ENCODE measurements at regions not wholly inside any gene's neighbourhood (a gene's known extent, or its start where the extent isn't known, plus 50 kb on each side); places are given as distances from the start of the nearest gene placed in this dataset.
A peak's percentile ranks its signal among the peaks of the same experiment; 100 is the strongest.
"Not testable (repeated sequence)": the region's sequence is repeated elsewhere in the genome, so short reads cannot be mapped to it uniquely, and the experiment has no call there.

DNA sequence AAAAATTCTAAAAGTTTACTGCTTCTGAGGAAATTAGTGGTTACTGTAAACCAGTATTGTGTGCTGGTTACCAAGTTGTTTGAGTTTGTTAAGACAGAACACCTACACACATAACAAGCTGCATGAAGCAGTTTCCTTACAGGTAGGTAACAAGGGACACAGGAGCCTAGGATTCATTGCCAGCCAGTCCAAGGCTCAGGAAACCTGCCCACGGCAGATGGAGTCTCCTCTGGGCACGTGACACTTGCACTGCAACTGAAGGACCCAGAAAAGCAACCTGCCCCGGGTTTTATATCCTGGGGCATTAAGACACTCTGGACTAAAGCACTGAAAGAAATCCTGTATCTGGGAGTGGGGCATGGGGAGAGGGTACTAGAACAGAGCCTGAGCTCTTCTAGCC, 639.3 kb downstream of the ADCYAP1 start:
- DNase-seq (ENCODE audit: low read depth, low spot score) = no peak

DNA sequence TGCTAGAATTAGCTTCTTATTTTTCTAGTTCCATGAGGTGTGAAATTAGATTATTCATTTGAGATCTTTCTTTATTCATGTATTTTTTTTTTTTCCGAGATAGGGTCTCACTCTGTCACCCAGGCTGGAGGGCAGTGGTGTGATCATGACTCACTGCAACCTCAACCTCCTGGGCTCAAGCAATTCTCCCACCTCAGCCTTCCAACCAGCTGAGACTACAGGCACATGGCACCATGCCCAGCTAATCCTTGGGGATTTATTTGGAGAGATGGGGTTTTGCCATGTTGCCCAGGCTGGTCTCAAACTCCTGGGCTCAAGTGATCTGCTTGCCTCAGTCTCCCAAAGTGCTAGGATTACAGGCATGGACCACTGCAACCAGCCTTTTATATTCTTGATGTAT, 653.0 kb downstream of the ADCYAP1 start:
- not testable (repeated sequence) for DNase-seq (ENCODE audit: low read depth, low spot score)

DNA sequence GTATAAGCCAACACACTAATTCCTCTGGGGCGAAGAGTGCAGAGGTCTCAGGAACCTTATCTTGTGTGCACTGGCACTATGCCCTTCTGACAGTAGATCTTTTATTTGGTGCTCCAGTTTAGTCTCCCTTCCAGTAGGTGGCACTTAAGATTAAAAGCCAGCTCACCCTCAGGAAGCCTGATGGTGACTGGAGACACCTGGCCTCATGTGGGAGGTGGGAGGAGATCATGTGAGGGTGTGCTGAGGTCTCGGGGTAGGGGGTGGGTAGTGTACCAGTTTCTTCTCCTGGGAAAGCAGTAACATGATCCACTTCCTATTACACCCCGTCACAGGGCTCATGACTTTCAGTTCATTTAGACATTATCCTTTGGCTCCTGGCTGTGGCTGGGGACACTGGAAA, 654.9 kb downstream of the ADCYAP1 start:
- no peak for DNase-seq (ENCODE audit: low read depth, low spot score)

DNA sequence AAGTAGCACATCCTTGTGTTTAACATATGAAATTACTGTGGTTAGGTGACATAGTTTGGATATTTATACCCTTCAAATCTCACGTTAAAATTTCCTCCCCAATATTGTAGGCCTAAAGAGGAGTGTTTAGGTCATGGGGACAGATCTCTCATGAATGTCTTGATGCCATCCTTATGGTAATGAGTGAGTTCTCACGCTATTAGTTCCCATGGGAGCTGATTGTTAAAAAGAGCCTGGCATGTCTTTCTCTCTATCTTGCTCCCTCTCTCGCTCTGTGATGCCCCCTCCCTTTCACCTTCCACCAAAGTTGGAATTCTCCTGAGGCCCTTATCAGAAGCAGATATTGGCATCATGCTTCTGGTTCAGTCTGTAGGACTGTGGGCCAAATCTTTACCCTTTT, 660.1 kb downstream of the ADCYAP1 start:
- no peak for DNase-seq (ENCODE audit: low read depth, low spot score)

DNA sequence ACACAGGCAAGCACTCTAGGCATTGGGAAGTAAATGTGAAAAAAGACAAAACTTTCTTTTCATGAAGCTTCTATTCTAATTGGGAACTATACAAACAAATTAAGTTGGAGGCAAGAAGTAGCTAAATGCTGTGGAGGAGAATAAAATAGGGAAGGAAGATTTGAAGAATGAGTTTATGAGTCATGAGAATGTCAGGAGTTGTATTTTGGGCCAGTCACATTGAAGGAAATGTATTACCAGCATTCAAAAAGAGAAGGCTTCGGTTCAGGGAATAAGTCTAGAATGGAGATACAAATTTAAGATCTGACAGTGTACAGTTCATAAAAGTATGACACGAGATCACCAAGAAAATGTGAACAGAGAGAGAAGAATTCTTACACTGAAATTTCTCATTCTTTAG, 666.5 kb downstream of the ADCYAP1 start:
- DNase-seq (ENCODE audit: low read depth, low spot score) = no peak

DNA sequence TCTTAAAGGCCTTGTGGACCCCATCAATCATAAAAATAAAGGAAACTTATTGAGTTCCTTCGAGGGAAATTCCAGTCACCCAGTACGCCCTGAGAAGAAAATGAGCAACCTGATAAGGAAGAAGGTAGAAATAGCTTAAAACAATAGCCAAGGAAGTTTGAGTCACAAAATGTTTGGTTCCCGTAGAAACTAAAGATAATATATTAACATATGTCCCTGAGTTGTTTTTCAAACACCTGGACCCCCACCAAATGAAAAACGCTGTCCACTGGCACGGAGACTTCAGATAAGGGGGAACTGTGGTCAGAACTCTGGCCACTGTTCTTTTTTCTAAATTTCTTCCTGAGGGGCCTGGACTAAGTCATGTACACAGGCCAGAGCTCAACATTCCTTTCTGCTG, 669.1 kb downstream of the ADCYAP1 start:
- no peak for DNase-seq (ENCODE audit: low read depth, low spot score)

DNA sequence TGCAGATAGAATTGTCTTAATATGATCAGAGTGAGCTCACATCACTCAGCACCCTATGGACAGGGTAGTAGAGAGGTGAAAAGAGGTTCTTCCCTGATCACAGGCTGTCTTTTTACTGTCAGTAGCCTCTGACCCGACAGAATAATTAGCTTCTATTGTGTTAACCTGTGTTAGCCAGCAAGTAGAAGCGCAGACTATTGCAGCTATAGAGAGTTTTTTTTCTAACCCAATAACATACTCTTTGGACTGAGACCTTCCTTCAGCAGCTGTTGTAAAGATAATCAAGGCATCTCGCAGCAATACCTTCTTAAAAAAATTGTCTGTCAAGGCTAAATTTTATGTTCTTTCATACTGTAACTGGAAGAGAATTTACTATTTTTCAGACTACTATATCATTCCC, 670.4 kb downstream of the ADCYAP1 start:
- DNase-seq (ENCODE audit: low read depth, low spot score) = no peak

DNA sequence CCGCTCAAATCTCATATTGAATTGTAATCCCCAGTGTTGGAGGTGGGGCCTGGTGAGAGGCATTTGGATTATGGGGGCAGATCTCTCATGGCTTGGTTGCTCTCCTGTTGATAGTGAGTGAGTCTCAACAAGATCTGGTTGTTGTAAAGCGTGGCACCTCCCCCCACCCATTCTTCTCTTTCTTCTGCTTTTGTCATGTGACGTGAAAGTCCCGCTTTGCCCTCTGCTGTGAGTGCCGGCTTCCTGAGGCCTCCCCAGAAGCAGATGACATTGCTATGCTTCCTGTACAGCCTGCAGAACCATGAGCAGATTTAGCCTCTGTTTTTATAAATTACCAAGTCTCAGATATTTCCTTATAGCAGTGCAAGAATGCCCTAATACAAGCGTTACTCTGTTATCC, 673.8 kb downstream of the ADCYAP1 start:
- peak; percentile 11 for DNase-seq (ENCODE audit: low read depth, low spot score)

DNA sequence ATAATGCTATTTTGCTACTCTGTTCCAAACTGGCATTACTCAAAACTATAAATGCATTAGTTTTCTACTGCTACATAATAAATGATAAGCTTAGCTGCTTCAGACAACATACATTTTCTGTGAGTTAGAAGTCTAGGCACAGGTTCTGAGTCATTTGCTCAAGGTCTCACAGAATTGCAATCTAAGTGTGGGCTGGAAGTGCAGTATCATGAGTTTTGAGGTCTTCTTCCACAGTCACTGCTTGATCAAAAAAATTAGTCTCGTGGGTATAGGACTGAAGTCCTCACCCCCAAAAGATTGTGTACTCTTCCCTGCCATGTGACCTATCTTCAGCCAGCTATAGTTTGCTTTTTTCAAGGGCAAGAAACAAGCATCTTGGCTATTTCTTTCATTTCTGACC, 676.9 kb downstream of the ADCYAP1 start:
- DNase-seq (ENCODE audit: low read depth, low spot score) = no peak

DNA sequence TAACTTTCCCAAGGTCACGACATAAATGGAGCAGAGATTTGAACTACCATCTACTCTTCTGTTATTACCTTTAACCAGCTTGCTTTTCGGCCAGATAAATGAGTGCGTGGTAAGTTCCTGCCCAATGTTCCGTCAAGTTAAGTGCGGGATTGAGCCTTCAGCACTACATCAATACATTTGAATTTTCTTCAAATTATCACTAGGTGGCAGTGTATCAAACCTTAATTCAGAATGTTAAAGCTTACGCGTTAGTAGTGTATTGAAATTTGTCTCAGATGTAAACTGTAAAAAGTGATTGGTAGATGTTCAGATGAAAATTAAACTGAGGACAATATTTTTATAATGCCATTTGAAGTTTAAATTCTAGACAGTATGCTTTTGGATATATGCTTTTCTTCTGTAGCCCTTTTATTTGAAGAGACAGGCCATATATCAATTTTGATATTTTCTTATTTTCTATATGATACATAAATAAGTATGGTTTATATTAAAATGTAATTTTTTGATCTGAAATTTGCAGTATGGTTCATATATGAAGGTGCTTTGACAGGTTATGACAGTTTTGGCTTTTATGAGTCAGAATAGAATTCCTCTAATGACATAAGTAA, 681.3 kb downstream of the ADCYAP1 start:
- DNase-seq (ENCODE audit: low read depth, low spot score) = no peak

DNA sequence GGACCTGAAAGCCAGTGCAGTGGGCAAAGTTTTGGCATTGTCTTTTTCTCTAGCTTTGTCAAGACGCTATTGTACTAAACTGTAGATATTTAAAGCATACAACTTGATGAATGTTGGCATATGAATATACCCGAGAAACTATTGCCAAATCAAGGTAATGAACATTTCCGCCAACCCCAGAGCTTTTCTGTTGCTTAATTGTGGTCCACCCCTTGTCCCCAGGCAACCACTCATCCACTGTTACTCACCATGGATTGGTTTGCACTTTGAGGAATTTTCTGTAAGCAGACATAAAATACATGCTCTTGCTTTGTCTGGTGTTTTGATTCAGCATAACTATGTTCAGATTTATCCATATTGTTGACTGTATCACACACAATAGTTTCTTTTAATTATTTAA, 688.4 kb downstream of the ADCYAP1 start:
- DNase-seq (ENCODE audit: low read depth, low spot score) = no peak

DNA sequence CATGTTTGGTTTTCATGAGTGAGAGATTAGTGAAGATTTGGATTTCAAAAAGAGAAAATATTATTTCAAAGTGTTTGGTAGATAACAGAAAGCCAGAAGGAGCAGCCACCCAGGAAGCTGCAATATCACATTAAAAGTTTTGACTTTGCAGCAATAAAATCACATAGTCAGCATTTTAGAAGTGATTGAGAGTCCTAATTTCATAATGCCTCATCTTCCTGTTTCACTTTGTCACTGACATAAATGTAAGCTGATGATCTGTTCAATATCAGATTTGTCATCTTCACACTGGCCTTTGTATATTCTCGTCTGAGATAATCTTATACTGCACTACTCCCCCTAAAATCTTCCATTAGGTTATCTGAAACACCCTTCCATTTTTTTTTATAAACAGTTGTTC, 690.5 kb downstream of the ADCYAP1 start:
- no peak for DNase-seq (ENCODE audit: low read depth, low spot score)

DNA sequence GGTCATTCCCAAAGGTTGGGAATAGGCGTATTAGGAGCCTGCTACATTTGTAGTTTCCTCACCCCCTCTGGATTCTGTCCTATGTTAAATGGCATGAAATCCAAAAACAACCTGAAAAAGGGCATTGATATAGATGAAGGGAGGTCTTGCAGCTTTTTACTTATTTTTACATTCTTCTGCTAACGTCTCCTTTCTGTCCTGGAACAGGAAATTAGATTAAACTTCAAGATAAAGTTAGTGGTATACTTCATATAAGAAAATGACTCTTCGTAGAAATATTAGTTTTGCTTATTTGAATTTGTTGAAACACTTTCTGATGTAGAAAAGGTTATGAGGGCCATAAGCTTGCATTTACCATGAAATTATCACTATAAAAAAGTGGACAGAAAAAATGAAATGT, 694.5 kb downstream of the ADCYAP1 start:
- DNase-seq (ENCODE audit: low read depth, low spot score) = no peak

DNA sequence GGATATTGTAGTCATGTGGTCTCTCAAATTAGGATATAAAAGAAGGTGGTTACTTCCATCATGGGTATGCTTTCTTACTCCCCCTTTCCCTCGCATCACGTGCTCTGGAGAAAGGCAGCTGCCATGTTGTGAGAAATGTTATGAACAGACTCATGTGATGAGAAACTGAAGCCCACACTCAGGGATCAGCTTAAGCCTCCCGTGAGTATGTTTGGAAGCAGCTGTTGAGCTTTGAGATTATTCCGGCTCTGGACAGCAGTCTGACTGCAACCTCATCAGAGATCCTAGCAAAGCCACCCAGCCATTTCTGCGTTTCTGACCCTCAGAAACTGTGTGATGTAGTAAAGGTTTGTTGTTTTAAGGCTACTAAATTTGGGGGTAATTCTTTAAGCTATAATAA, 700.1 kb downstream of the ADCYAP1 start:
- DNase-seq (ENCODE audit: low read depth, low spot score) = no peak

DNA sequence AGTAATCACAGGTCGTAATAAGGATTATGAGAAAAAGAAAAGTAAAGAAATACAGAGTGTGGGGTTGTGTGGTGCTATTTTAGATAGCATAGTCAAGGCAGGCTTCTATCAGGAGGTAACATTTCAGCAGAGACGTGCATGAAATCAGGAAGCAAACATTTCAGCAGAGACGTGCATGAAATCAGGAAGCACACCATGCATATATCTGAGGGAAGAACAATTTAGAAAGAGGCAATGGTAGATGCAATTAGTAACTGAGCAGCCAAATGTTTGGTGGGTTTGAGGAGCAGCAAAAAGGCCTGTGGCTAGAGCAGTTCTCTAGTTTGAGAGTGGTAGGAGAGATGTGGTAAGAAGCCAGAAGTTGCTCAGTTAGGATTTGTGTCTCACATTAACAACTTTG, 713.7 kb downstream of the ADCYAP1 start:
- no peak for DNase-seq (ENCODE audit: low read depth, low spot score)

DNA sequence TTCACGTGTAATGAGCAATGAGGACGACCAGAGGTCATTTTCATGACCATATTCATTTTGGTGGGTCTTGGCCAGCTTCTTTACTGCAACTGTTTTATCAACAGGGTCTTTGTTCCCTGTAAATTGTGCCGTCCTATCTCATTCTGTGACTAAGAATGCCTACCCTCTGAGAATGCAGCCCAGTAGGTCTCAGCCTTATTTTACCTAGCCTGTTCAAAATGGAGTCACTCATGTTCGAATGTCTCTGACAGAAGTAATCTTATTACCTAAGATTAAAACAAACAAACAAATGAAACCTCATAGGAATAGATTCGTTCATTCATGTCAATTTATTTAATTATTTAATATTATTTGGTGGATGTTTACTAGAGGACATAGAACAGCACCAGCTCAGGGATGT, 714.8 kb downstream of the ADCYAP1 start:
- no peak for DNase-seq (ENCODE audit: low read depth, low spot score)

DNA sequence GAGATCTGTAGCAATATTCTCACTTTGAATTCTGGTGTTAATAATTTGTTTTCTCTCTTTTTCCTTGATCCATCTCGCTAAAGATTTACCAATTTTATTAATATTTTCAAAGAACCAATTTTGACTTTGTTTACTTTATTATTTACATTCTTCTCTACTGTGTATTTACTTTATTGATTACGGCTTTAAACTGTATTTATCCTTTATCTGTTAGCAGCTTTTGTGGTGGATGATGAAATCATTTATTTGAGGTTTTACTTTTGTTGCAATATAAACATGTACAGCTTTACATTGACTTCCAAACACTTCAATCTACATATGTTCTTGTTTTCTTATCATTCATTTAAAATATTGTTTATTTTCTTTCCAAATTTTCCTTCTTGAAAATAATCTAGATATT, 719.9 kb downstream of the ADCYAP1 start:
- DNase-seq (ENCODE audit: low read depth, low spot score) = no peak

DNA sequence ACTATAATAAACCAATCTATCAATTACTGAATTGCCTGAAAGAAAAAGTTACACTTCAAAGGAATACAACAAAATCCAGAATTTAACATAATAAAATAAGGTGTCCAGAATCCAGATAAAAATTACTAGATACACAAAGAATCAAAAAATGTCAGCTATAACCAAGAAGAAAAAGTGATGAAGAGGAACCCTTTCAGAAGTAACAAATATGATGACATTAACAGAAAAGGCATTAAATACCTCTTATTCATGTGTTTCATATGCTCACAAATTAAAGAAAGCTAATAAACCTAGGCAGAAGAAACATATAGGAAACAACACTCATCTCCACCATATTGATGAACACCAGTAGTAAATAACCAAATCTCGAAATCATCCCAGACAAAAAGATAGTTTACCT, 722.8 kb downstream of the ADCYAP1 start:
- no peak for DNase-seq (ENCODE audit: low read depth, low spot score)

DNA sequence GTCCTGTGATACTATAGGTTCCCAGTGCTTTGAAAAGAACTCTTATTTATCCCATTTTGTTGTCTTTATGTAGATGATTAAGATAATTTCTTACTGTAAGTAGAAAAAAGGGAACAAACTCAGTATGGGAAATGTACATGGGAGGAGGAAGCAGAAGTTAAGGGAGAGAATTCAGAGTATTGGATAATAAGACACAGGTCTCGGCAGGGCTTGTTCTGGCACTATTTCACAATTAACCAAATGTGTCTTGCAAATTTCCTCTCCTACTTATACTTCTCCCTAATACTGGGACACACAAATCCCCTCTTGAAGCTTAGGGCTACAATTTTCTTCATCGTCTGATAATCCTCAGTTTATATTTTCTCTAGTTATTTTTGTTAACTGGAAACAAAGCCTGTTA, 744.0 kb downstream of the ADCYAP1 start:
- no peak for DNase-seq (ENCODE audit: low read depth, low spot score)

DNA sequence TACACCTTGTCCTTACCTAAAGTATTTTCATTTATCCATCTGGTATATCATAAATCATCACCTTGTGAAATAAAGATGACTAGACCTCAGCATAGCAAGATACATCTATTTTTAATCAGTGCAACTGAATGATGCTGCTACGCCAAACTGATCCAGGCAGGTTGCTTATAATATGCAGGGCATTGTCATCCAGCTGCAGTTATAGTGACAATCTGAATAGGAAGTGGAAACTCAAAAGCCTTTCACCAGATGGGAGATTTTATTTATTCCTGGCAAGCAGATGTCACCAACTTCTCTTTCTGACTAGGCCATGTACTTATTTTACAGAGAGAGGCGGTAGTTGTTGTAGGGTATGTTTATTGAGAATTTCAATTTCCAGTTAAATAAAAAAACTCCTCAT, 747.3 kb downstream of the ADCYAP1 start:
- no peak for DNase-seq (ENCODE audit: low read depth, low spot score)

DNA sequence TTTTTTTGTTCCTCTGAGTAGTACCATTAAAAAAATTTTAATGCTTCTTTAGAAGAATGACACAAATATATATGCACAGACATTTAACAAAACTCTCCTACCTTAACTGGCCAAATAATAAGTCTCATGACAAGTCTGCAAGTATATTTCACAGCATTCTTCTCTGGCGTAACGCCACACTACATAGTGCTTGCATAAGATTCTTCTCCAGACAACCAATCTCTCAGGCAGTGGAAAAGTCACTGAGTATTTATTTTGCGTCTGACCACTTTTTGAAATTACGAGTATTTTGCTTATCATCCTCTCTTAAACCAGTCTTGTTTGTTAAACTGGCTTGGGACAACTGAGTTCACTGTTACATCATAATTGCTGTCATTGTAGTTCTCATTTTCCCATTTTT, 749.2 kb downstream of the ADCYAP1 start:
- no peak for DNase-seq (ENCODE audit: low read depth, low spot score)

DNA sequence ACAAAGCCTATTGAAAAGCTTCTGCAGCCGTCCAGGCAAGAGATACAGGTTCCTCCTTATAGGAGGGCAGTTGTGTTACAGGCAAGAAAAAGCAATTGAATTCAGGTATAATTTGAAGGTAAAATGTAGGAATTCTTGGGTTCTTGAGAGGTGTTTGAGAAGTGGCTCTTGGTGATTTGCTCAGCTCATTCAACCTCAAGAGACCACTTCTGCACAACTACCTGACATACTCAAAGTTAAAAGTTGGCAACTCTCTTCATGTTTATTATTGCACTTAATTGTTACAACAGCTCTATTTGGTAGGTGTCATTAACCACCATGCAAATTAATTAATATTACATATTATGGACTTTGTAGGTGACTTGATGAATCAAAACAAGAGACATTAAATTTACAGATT, 753.2 kb downstream of the ADCYAP1 start:
- no peak for DNase-seq (ENCODE audit: low read depth, low spot score)

DNA sequence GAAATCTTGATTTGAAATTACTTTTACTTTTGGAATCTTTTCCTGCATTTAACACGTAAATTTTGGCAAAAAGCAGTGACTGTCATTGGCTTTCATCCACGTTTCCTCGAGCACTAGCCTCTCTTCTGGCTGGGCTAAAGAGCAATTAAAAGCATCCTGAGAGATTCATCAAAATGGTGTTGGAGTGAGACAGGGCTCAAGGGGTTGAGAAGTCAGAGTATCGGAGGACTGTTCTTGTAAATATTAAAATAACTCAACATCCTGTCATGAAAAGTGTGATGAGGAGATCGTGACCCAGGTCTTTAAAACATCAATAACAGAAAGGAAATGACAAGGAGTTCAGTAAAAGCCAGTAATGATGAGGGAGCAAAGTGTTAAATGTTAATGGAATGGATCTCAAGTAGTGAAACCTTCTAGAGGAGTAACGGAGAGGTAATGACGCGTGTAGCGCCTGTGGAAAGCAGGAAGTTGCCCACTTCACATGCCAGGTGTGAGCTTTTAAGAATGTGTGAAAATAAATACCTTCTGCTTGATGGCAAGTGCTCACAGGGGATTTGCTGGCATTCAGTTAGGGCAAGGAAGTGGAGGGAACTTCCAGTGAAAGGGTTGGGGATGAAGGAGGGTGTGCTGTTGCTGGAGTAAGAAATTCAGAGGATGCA, 754.4 kb downstream of the ADCYAP1 start:
- no peak for DNase-seq (ENCODE audit: low read depth, low spot score)

All from ELF-1 (cell line).